Psoas muscle (tissue), 7 donors: ENCODE measurements at regions not wholly inside any gene's neighbourhood (a gene's known extent, or its start where the extent isn't known, plus 50 kb on each side); places are given as distances from the start of the nearest gene placed in this dataset.

Source experiments
- ATAC-seq, 4 donors: fragments of 200-7000 bp; cut with Tn5 transposase; one replicate each; pipeline ENCODE4 v1.9.1; 2020; ENCODE audit warnings: moderate library complexity in 3 of 4, mild to moderate bottlenecking in 2 of 4
- DNase-seq, 2 donors: peaks; one replicate each; pipeline ENCODE4 v3.0.0-alpha.2; 2020
- H3K27ac ChIP-seq: fragments of 200-600 bp; one replicate; pipeline ENCODE4 v1.8.0; 2022
- H3K27me3 ChIP-seq, 3 donors: fragments of 200-600 bp in 1 of 3; one replicate each; pipeline versions ENCODE4 v1.6.1 to v1.8.0; 2013 to 2022; ENCODE audit warnings: low read length in 2 of 3, mild to moderate bottlenecking in 2 of 3, moderate library complexity in 1 of 3; ENCODE audit not compliant: insufficient read depth in 3 of 3
- H3K36me3 ChIP-seq, 2 donors: fragments of 200-600 bp in 1 of 2; one replicate each; pipeline versions ENCODE4 v1.6.1 to v1.8.0; 2013 to 2022; ENCODE audit warnings: low read depth in 1 of 2, mild to moderate bottlenecking in 1 of 2, moderate library complexity in 1 of 2; ENCODE audit not compliant: insufficient read depth in 1 of 2
- H3K4me1 ChIP-seq: fragments of 200-600 bp; one replicate; pipeline ENCODE4 v1.8.0; 2022
- H3K4me3 ChIP-seq: fragments of 200-600 bp; one replicate; pipeline ENCODE4 v1.8.0; 2022; ENCODE audit warnings: mild to moderate bottlenecking
- H3K9me3 ChIP-seq: fragments of 200-600 bp; one replicate; pipeline ENCODE4 v1.8.0; 2022
- WGBS, 3 donors: extraction: QIAGEN DNeasy Blood & Tissue Kit; methylation state at CpG; one replicate each; pipeline versions ENCODE4 v1.1.6 to v1.1.7; 2013; 5-methylcytosine and 5-hydroxymethylcytosine counted together
- intact Hi-C, 2 donors: fragments of 100-400 bp; cut with DNase I; formaldehyde crosslinking; loops; one replicate each; pipeline versions ENCODE4 v1.11.0 to v1.14.2; 2022
- TF ChIP-seq, protein P1 (sequence below): fragments of 200-600 bp; IDR thresholded peaks from one replicate; pipeline ENCODE4 v1.8.0; 2022; ENCODE audit warnings: antibody characterized with exemption
- donor health status: healthy with polysubstance abuse.
- donor health status: DM: no; HTN: no; CAD: no; lungs with moderate emphysema.
- donor health status: Bipolar disorder and iron deficiency.
- donor health status: healthy.
- donor health status: DM: yes; HTN: yes; CAD: no.
- donor health status: DM: no; HTN: no; CAD: no.
- donor health status: DM: yes; HTN: yes; CAD: no.

DNA sequence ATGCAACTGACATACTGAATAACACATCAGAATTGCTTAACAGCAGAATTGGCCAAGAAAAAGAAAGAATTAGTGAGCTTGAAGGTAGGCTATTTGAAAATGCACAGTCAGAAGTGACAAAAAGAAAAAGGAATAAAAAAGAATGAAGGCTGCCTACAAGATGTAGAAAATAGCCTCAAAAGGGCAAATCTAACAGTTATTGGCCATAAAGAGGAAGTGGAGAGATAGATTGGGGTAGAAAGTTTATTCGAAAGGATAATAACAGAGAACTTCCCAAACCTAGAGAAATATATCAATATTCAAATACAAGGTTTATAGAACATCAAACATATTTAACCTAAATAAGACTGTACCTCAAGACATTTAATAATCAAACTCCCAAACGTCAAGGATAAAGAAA is 67.5 kb downstream of the ATP6V1G3 start:
- Histone ChIP-seq H3K36me3 (no peaks in the 10 kb centered on the region), H3K4me3 (no peak overlapping the region), H3K27me3 (no peaks in the 10 kb centered on the region), H3K27ac (no peak overlapping the region), H3K4me1 (no peaks in the 10 kb centered on the region), H3K9me3 (no peaks in the 10 kb centered on the region)
- ATAC-seq, result no peak
- TF ChIP-seq, protein P1, sequence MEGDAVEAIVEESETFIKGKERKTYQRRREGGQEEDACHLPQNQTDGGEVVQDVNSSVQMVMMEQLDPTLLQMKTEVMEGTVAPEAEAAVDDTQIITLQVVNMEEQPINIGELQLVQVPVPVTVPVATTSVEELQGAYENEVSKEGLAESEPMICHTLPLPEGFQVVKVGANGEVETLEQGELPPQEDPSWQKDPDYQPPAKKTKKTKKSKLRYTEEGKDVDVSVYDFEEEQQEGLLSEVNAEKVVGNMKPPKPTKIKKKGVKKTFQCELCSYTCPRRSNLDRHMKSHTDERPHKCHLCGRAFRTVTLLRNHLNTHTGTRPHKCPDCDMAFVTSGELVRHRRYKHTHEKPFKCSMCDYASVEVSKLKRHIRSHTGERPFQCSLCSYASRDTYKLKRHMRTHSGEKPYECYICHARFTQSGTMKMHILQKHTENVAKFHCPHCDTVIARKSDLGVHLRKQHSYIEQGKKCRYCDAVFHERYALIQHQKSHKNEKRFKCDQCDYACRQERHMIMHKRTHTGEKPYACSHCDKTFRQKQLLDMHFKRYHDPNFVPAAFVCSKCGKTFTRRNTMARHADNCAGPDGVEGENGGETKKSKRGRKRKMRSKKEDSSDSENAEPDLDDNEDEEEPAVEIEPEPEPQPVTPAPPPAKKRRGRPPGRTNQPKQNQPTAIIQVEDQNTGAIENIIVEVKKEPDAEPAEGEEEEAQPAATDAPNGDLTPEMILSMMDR, result no peak
- WGBS, 3 donors, result 85 to 91% (median 89%) methylated on average over 2 of the region's 2 CpGs
- no peak for DNase-seq
- intact Hi-C loops, result no loop called here

DNA sequence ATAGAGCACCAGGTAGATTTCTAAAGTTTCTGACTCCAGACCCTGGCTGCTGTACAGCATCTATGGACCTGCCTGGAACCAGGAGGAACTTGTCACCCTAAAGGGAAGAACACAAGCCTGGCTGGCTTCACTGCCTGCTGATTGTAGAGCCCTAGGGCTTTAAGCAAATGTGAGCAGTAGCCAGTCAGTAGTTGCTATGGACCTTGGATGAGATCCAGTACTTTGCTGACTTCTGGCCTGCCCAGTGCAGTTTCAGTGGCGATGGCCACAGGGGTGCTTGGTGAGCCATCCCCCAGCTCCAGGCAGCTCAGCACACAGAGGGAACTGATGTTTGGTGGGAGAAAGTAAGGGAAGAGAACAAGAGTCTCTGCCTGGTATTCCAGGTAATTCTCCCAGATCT is 68.4 kb downstream of the ATP6V1G3 start:
- 50 to 72% (median 62%) methylated on average over 1 of the region's 1 CpG for WGBS, 3 donors
- H3K4me3 ChIP-seq, result no peak overlapping the region
- H3K27ac ChIP-seq, result no peak overlapping the region
- TF ChIP-seq, protein P1, result no peak
- intact Hi-C loops, result no loop called here
- ATAC-seq (no peak), DNase-seq (no peak)
- no peaks in the 10 kb centered on the region for H3K4me1 ChIP-seq
- no peaks in the 10 kb centered on the region for H3K36me3 ChIP-seq
- no peaks in the 10 kb centered on the region for H3K27me3 ChIP-seq
- no peaks in the 10 kb centered on the region for H3K9me3 ChIP-seq

- 49 to 87% (median 74%) methylated on average over 2 of the region's 2 CpGs for WGBS, 3 donors
- H3K27me3 ChIP-seq, result no peaks in the 10 kb centered on the region
- TF ChIP-seq, protein P1, result no peak
- DNase-seq, result no peak
- H3K4me3 ChIP-seq, result no peak overlapping the region
- H3K27ac ChIP-seq, result no peak overlapping the region
- intact Hi-C loops, result loop anchor here (10.0 kb wide), 2 partner anchors 853 to 943 kb away; no protein-coding TSS in a partner anchor
- H3K4me1 ChIP-seq, result no peaks in the 10 kb centered on the region
- no peaks in the 10 kb centered on the region for H3K36me3 ChIP-seq
- no peaks in the 10 kb centered on the region for H3K9me3 ChIP-seq
- no peak for ATAC-seq
Observed at GRCh38 chr1:198467907-198468306, 72.6 kb downstream of the ATP6V1G3 start.

DNA sequence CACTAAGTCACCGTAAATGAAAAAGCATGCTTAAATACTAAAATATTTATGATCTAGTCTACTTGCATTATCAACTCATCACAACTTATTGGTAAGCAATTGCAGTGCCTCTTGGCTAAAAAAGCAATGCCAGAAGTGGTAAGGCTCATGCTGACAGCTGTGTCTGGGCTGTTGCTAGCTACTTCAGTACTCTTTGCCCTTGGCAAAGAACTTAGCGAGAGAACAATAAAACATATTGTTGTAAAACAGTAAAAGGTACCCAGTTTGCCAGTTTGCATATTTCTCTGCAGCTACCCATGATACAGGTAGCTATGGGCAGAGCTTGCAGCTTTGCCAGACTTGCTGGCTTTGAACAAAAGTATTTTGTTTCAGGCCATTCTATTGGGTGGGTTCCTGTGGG is 73.1 kb downstream of the ATP6V1G3 start:
- DNase-seq, result no peak
- 38 to 53% (median 42%) methylated on average over 2 of the region's 2 CpGs for WGBS, 3 donors
- intact Hi-C loops, result loop anchor here (10.0 kb wide), 2 partner anchors 853 to 943 kb away; no protein-coding TSS in a partner anchor
- Histone ChIP-seq H3K27ac (no peak overlapping the region), H3K36me3 (no peaks in the 10 kb centered on the region), H3K9me3 (no peaks in the 10 kb centered on the region), H3K4me1 (no peaks in the 10 kb centered on the region), H3K27me3 (no peaks in the 10 kb centered on the region), H3K4me3 (no peak overlapping the region)
- TF ChIP-seq, protein P1, result no peak
- no peak for ATAC-seq
